Skeletal muscle satellite cell (primary cell): ENCODE measurements at regions not wholly inside any gene's neighbourhood (a gene's known extent, or its start where the extent isn't known, plus 50 kb on each side); places are given as distances from the start of the nearest gene placed in this dataset.

Source experiments
- H3K27me3 ChIP-seq: 2 replicates; pipeline ENCODE4 v1.7.0; 2013; ENCODE audit warnings: low read length; ENCODE audit not compliant: control insufficient read depth, insufficient read depth
- H3K36me3 ChIP-seq: 2 replicates; pipeline ENCODE4 v1.7.0; 2013; ENCODE audit warnings: mild to moderate bottlenecking, control low read depth, low read length; ENCODE audit not compliant: insufficient read depth
- H3K4me1 ChIP-seq: 2 replicates; pipeline ENCODE4 v1.7.0; 2013; ENCODE audit warnings: low read length; ENCODE audit not compliant: control insufficient read depth, insufficient read depth
- H3K4me2 ChIP-seq: 2 replicates; pipeline ENCODE4 v1.7.0; 2013; ENCODE audit warnings: mild to moderate bottlenecking, low read length
- H3K4me3 ChIP-seq: 2 replicates; pipeline ENCODE4 v1.7.0; 2013; ENCODE audit warnings: low read length
- H3K9ac ChIP-seq: 2 replicates; pipeline ENCODE4 v1.7.0; 2013; ENCODE audit warnings: mild to moderate bottlenecking, low read depth, low read length, moderate library complexity
- H3K9me3 ChIP-seq: replicated peaks from 2 replicates; pipeline ENCODE4 v1.7.0; 2013; ENCODE audit warnings: mild to moderate bottlenecking, control low read depth, low read length

DNA sequence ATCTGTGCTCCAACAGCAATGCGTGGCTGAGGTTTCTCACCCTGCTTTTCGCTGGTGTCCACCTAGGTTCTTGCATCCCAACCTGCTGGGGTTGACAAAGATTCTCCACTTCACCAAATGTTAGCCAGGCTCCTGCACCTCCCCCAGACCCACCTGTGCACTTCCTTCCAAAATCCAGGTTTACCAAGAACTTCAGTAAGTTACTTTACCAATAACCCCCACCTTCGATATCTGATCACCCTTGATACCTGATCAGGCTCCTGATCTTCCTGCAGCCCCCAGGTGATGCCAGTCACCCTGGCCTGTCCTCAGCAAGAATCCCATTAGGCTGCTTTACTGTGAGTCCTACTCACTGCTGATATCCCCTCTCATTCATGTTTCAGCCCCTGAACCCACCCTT is 1203.4 kb downstream of the TBC1D22A start:
- Histone ChIP-seq H3K36me3 (no peaks in the 10 kb centered on the region), H3K4me1 (no peaks in the 10 kb centered on the region), H3K27me3 (no peaks in the 10 kb centered on the region), H3K4me2 (no peak overlapping the region), H3K4me3 (no peak overlapping the region), H3K9ac (no peak overlapping the region), H3K9me3 (peaks cover 14% of the 10 kb centered on the region)

DNA sequence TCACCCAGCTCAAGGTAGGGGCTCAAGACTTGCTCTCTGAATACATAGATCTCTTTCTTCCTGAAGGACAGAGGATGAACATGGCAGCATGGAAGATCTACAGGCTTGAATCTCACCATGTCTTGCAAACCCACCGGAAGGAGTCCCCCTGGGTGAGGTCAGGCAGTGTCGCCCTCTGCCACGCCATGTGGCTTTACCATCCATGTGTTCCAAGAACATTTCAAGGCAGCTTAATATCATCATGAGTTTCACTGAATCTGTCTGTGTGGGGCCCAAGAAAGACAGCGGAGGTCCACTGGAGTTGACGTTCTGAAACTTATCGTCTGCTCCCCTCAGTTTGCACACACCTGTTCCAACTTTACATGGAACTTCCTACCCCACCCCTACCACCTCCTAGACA is 1202.6 kb downstream of the TBC1D22A start:
- H3K36me3 ChIP-seq: no peaks in the 10 kb centered on the region
- no peak overlapping the region for H3K4me2 ChIP-seq
- no peaks in the 10 kb centered on the region for H3K4me1 ChIP-seq
- no peak overlapping the region for H3K4me3 ChIP-seq
- H3K27me3 ChIP-seq: no peaks in the 10 kb centered on the region
- H3K9me3 ChIP-seq: peaks cover 14% of the 10 kb centered on the region
- no peak overlapping the region for H3K9ac ChIP-seq

DNA sequence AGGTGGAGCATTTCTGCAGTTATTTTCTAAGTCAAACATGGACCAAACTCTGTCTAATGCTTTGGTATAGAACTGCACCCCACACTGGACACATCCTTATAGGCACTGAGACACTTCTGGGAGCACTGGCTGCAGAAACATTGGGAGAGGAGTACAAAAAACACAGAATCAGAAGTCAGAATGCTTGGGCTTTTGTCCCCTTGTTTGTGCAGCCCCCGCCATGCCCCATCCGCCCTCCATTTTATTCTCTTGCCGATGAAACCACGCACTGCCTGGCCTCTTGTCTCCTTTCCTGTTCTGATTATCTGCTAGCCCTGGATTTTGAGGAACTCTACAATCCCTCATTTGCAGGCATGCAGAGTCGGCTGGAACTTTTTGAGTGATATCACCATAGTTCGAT is 1201.2 kb downstream of the TBC1D22A start:
- Histone ChIP-seq H3K36me3 (no peaks in the 10 kb centered on the region), H3K4me3 (no peak overlapping the region), H3K9me3 (peaks cover 13% of the 10 kb centered on the region), H3K9ac (no peak overlapping the region), H3K4me1 (no peaks in the 10 kb centered on the region), H3K4me2 (no peak overlapping the region), H3K27me3 (no peaks in the 10 kb centered on the region)

GRCh38 chr22:47957649-47958048 is 1195.2 kb downstream of the TBC1D22A start:
- Histone ChIP-seq H3K4me2 (no peak overlapping the region), H3K36me3 (no peaks in the 10 kb centered on the region), H3K27me3 (no peaks in the 10 kb centered on the region), H3K9me3 (peaks cover 6% of the 10 kb centered on the region), H3K4me3 (no peak overlapping the region), H3K9ac (no peak overlapping the region), H3K4me1 (no peaks in the 10 kb centered on the region)

- Histone ChIP-seq H3K4me3 (no peak overlapping the region), H3K36me3 (no peaks in the 10 kb centered on the region), H3K27me3 (no peaks in the 10 kb centered on the region), H3K9me3 (peaks cover 12% of the 10 kb centered on the region), H3K9ac (no peak overlapping the region), H3K4me1 (no peaks in the 10 kb centered on the region), H3K4me2 (no peak overlapping the region)
Measured at GRCh38 chr22:47954107-47954506, 1191.7 kb downstream of the TBC1D22A start.

DNA sequence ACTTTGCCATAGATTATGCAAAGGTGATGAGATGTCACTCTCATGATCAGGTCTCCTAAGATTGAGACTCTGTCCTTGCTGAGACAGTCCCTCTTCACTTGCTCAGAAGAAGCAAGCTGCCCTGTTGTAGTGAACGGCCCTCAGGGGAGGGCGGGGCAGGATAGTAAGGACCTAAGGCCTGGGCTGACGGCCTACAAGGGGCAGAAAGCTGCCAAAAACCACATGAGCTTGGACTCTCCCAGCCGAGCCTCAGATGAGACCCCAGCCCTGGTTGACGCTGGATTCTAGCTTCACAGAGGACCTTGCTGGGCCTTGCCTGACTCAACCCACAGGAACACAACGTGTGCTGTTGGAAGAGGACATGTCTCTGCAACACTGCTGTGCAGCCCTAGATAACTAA is 1182.5 kb downstream of the TBC1D22A start:
- no peaks in the 10 kb centered on the region for H3K36me3 ChIP-seq
- peaks cover 10% of the 10 kb centered on the region for H3K9me3 ChIP-seq
- H3K27me3 ChIP-seq: no peaks in the 10 kb centered on the region
- no peak overlapping the region for H3K9ac ChIP-seq
- no peaks in the 10 kb centered on the region for H3K4me1 ChIP-seq
- no peak overlapping the region for H3K4me2 ChIP-seq
- H3K4me3 ChIP-seq: no peak overlapping the region

DNA sequence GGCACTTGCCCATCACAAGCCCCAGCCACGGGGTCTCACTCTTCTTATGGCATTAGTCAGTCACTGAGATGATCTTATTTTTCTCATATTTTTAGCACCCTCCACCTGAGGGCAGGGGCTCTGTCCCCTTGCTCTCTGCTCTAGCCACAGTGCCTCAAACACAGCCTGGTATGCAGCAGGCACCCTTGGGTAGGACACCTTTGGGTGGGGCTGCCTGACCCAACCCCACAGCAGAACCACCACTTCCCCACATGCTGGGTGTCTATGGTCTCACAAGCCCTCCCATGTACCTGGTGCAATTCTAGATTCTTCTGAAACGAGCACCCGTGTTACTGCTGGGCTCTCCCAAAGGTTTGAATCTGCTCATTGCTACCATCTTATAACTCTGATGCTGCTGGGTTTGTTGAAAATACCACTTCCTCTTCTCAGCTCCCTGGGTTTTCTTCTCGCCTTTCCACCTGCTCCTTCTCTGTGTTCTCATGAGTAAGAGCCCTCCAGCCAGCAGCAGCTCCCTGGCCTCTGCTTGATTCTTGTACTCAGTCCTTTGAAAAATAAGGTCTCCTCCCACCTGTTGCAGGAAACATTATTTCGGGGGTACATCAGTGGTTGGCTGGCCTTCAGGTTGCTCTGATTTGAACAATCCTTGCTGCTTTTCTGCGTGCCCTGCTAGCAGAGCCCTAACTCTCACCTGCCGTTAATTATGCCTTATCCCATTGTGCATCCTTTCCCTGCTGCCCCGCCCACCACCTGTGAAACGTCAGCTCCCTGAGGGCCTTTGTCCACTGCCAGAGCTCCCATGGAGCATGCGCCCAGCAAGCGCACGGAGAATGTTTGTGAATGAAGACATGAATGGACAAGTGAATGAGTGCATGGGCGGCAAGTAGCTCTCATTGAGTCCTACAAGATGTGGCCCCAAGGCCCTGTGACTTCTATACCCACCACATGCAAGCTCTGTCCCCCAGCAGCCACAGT is 1181.6 kb downstream of the TBC1D22A start:
- Histone ChIP-seq H3K4me1 (no peaks in the 10 kb centered on the region), H3K4me3 (no peak overlapping the region), H3K36me3 (no peaks in the 10 kb centered on the region), H3K9ac (no peak overlapping the region), H3K9me3 (peaks cover 10% of the 10 kb centered on the region), H3K4me2 (no peak overlapping the region), H3K27me3 (no peaks in the 10 kb centered on the region)

DNA sequence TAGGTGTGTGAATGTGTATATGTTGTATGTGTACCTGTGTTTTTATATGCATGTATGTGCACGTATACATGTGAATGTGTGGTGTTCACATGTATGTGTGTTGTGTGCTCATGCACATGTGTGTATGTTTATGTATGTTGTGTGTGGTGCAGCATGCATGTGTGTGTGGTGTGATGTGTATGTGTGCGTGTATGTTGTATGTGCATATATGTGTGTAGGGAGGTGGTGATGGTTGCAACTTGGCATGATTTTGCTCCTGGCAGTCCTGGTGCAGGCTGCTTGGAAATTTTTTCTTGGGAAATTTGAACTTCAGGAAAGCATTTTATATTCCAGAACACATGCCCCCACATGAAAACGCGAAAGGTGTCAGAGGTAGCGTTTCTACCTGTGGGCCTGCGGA is 1177.8 kb downstream of the TBC1D22A start:
- H3K4me3 ChIP-seq: no peak overlapping the region
- no peak overlapping the region for H3K9ac ChIP-seq
- H3K4me1 ChIP-seq: no peaks in the 10 kb centered on the region
- no peaks in the 10 kb centered on the region for H3K27me3 ChIP-seq
- peaks cover 6% of the 10 kb centered on the region for H3K9me3 ChIP-seq
- H3K36me3 ChIP-seq: no peaks in the 10 kb centered on the region
- no peak overlapping the region for H3K4me2 ChIP-seq

DNA sequence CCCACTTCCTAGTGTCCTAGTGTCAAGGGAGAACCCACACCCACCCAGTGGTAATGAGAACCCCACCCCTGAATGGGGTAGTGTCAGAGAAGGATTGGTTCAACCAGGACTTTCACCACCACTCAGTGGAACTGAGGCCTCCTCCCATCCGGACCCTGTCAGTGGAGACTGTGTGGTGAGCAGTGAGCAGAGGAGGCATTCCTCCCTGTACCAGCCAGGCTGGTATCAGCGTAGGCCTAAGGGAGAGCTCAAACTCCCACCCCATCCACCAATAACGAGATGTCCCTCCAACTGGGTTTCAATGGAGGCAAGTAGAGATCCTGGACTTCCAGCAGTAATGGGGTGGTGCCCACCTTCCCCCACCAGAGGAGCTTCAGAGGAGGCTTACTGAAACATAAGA is 1171.4 kb downstream of the TBC1D22A start:
- Histone ChIP-seq H3K4me3 (no peak overlapping the region), H3K9me3 (peaks cover 7% of the 10 kb centered on the region), H3K4me1 (no peaks in the 10 kb centered on the region), H3K27me3 (no peaks in the 10 kb centered on the region), H3K36me3 (no peaks in the 10 kb centered on the region), H3K4me2 (no peak overlapping the region), H3K9ac (no peak overlapping the region)

DNA sequence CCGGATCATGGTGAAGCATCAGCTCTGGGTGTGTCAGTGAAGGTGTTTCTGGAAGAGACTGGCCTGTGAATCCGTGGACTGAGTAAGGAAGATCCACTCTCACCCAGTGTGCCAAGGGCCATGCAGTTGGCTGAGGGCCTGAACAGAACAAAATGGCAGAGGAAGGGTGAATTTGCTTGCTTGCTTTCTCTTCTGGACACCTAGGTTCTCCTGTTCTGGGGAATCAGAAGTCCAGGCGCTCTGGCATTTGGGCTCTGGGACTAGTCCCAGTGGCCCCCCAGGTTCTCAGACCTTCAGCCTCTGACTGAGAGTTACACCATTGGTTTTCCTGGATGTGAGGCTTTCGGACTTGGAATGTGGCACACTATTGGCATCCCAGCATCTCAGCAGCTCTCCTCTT is 1170.8 kb downstream of the TBC1D22A start:
- Histone ChIP-seq H3K36me3 (no peaks in the 10 kb centered on the region), H3K27me3 (no peaks in the 10 kb centered on the region), H3K9me3 (peaks cover 7% of the 10 kb centered on the region)

GRCh38 chr22:47929646-47930185 is 1167.3 kb downstream of the TBC1D22A start:
- no peaks in the 10 kb centered on the region for H3K27me3 ChIP-seq

More for the DNA sequence above, 1170.8 kb downstream of the TBC1D22A start:
- no peak overlapping the region for H3K4me3 ChIP-seq
- no peak overlapping the region for H3K4me2 ChIP-seq
- no peaks in the 10 kb centered on the region for H3K4me1 ChIP-seq
- H3K9ac ChIP-seq: no peak overlapping the region

GRCh38 chr22:47929073-47929472 is 1166.6 kb downstream of the TBC1D22A start:
- no peaks in the 10 kb centered on the region for H3K27me3 ChIP-seq
- no peak overlapping the region for H3K4me3 ChIP-seq
- H3K4me2 ChIP-seq: no peak overlapping the region
- H3K9ac ChIP-seq: no peak overlapping the region
- peaks cover 24% of the 10 kb centered on the region for H3K9me3 ChIP-seq
- no peaks in the 10 kb centered on the region for H3K36me3 ChIP-seq
- no peaks in the 10 kb centered on the region for H3K4me1 ChIP-seq

More at GRCh38 chr22:47929646-47930185, 1167.3 kb downstream of the TBC1D22A start:
- Histone ChIP-seq H3K9ac (no peak overlapping the region), H3K9me3 (peaks cover 21% of the 10 kb centered on the region), H3K36me3 (no peaks in the 10 kb centered on the region), H3K4me2 (no peak overlapping the region), H3K4me1 (no peaks in the 10 kb centered on the region), H3K4me3 (no peak overlapping the region)
